ENCODE measurements at regions not wholly inside any gene's neighbourhood (a gene's known extent, or its start where the extent isn't known, plus 50 kb on each side); places are given as distances from the start of the nearest gene placed in this dataset.

GRCh38 chr2:117512307-117512706 is 302.2 kb upstream of the DDX18 start:
- Histone ChIP-seq H3K4me3 (replicated peaks in 1 of 2; ENCODE audit: low read depth in 1 of 2, low read length in 2 of 2) (no peak overlapping the region), H3K27ac (ENCODE audit: low read depth, low read length) (no peak overlapping the region), H3K27me3 (ENCODE audit: insufficient read depth, low read length) (no peaks in the 10 kb centered on the region), H3K36me3 (ENCODE audit: control insufficient read depth in 1 of 2, insufficient read depth in 2 of 2, low read length in 2 of 2) (no peaks in the 10 kb centered on the region), H2AFZ (ENCODE audit: low read depth, low read length, poor library complexity, severe bottlenecking) (no peak overlapping the region), H3K4me1 (ENCODE audit: control insufficient read depth in 1 of 2, insufficient read depth in 2 of 2, low read length in 2 of 2) (no peaks in the 10 kb centered on the region), H3K79me2 (ENCODE audit: insufficient read depth, low read length) (no peaks in the 10 kb centered on the region), H4K20me1 (ENCODE audit: insufficient read depth) (no peaks in the 10 kb centered on the region), H3K4me2 (ENCODE audit: low read length) (no peak overlapping the region), H3K9ac (ENCODE audit: low read length) (no peak overlapping the region), H3K9me2 (ENCODE audit: insufficient read depth) (no peaks in the 10 kb centered on the region), H3K9me3 (ENCODE audit: control insufficient read depth in 1 of 2, insufficient read depth in 1 of 2, low read depth in 1 of 2, low read length in 2 of 2) (peaks cover 0 to 13% of the 10 kb centered on the region in 2 experiments; a peak in 1 of 4 replicates)
- BruUV-seq (replicated peaks), result no TSS peak
- ChIA-PET CTCF (no interaction called here), POLR2A (no interaction called here), RAD21 (ENCODE audit: low non-redundant PET in 1 of 2, low total read pairs in 2 of 2, uncharacterized antibody in 2 of 2, unreplicated experiment in 2 of 2) (no interaction called here)
- TF ChIP-seq MAX (IDR thresholded peaks at IDR 0.05), result no peak
- TF ChIP-seq POLR2AphosphoS5 (IDR thresholded peaks at IDR 0.05; ENCODE audit: low read depth, low read length), result no peak
- no peak for TF ChIP-seq CEBPB (IDR thresholded peaks at IDR 0.05; ENCODE audit: low read depth)
- no peak for TF ChIP-seq SP1 (IDR thresholded peaks at IDR 0.05; ENCODE audit: low read depth)
- no peak for TF ChIP-seq RAD21 (IDR thresholded peaks at IDR 0.05; ENCODE audit: low read depth)
- no peak for TF ChIP-seq ZFX (IDR thresholded peaks at IDR 0.05)
- no peak for TF ChIP-seq EZH2 (IDR thresholded peaks at IDR 0.05)
- no peak for TF ChIP-seq FOSL1 (IDR thresholded peaks at IDR 0.05; ENCODE audit: low read depth)
- no peak for TF ChIP-seq CTCF (IDR thresholded peaks at IDR 0.05 in 2 of 3, conservative IDR thresholded peaks at IDR 0.05 in 1 of 3; ENCODE audit: borderline replicate concordance in 1 of 3, insufficient read depth in 1 of 3, low read depth in 2 of 3, low read length in 2 of 3)
- no peak for TF ChIP-seq REST (IDR thresholded peaks at IDR 0.05; ENCODE audit: low read depth)
- TF ChIP-seq ZBTB33 (IDR thresholded peaks at IDR 0.05; ENCODE audit: extremely low read depth, insufficient replicate concordance, low read length), result no peak
- no peak for TF ChIP-seq EZH2phosphoT487 (IDR thresholded peaks at IDR 0.05; ENCODE audit: borderline replicate concordance)
- no peak for TF ChIP-seq TCF7L2 (IDR thresholded peaks at IDR 0.05; ENCODE audit: borderline replicate concordance, extremely low read depth, insufficient read depth, insufficient read length)
- TF ChIP-seq ATF3 (IDR thresholded peaks at IDR 0.05), result no peak
- no peak for TF ChIP-seq SIN3A (IDR thresholded peaks at IDR 0.05; ENCODE audit: low read depth)
- intact Hi-C loops (cut with micrococcal nuclease), result no loop called here
- DNase-seq (ENCODE audit: low read depth, low spot score), result no peak
- no peak for ATAC-seq
